ENCODE measurements at regions not wholly inside any gene's neighbourhood (a gene's known extent, or its start where the extent isn't known, plus 50 kb on each side); places are given as distances from the start of the nearest gene placed in this dataset.

- H3K9ac ChIP-seq (ENCODE audit: low read length): no peak overlapping the region
- no peaks in the 10 kb centered on the region for H3K4me1 ChIP-seq (ENCODE audit: insufficient read depth, low read length, severe bottlenecking)
- no peak overlapping the region for H3K27ac ChIP-seq (ENCODE audit: low read depth, low read length, poor library complexity, severe bottlenecking)
- no peak overlapping the region for H3K4me3 ChIP-seq (ENCODE audit: low read depth, low read length, poor library complexity, severe bottlenecking)
- H4K20me1 ChIP-seq (ENCODE audit: insufficient read depth, low read length): no peaks in the 10 kb centered on the region
- H2AFZ ChIP-seq (ENCODE audit: low read length): no peak overlapping the region
- no peaks in the 10 kb centered on the region for H3K79me2 ChIP-seq (ENCODE audit: insufficient read depth, low read length)
- H3K9me2 ChIP-seq (ENCODE audit: low read depth, low read length): no peaks in the 10 kb centered on the region
- no peaks in the 10 kb centered on the region for H3K36me3 ChIP-seq (ENCODE audit: insufficient read depth, low read length)
- TF ChIP-seq CTCF (IDR thresholded peaks at IDR 0.05; ENCODE audit: low read length): no peak
- no peaks in the 10 kb centered on the region for H3F3A ChIP-seq (ENCODE audit: insufficient read depth, low read length)
- H3K4me2 ChIP-seq (ENCODE audit: low read length): no peak overlapping the region
- no peaks in the 10 kb centered on the region for H3K9me3 ChIP-seq (ENCODE audit: low read length)
- no peaks in the 10 kb centered on the region for H3K27me3 ChIP-seq (ENCODE audit: insufficient read depth, low read length)
Observed at GRCh38 chr2:16396986-16397385, 268.6 kb downstream of the CYRIA start.

GRCh38 chr2:16396171-16396570, 269.5 kb downstream of the CYRIA start:
- H2AFZ ChIP-seq (ENCODE audit: low read length): no peak overlapping the region
- no peaks in the 10 kb centered on the region for H4K20me1 ChIP-seq (ENCODE audit: insufficient read depth, low read length)
- H3K27ac ChIP-seq (ENCODE audit: low read depth, low read length, poor library complexity, severe bottlenecking): no peak overlapping the region
- H3K9ac ChIP-seq (ENCODE audit: low read length): no peak overlapping the region
- H3K36me3 ChIP-seq (ENCODE audit: insufficient read depth, low read length): no peaks in the 10 kb centered on the region
- TF ChIP-seq CTCF (IDR thresholded peaks at IDR 0.05; ENCODE audit: low read length) (no peak), EZH2 (IDR thresholded peaks at IDR 0.05; ENCODE audit: borderline replicate concordance, low read length) (no peak)
- H3K4me2 ChIP-seq (ENCODE audit: low read length): no peak overlapping the region
- H3K4me3 ChIP-seq (ENCODE audit: low read depth, low read length, poor library complexity, severe bottlenecking): no peak overlapping the region
- H3K4me1 ChIP-seq (ENCODE audit: insufficient read depth, low read length, severe bottlenecking): no peaks in the 10 kb centered on the region
- no peaks in the 10 kb centered on the region for H3F3A ChIP-seq (ENCODE audit: insufficient read depth, low read length)
- H3K9me3 ChIP-seq (ENCODE audit: low read length): no peaks in the 10 kb centered on the region
- H3K27me3 ChIP-seq (ENCODE audit: insufficient read depth, low read length): no peaks in the 10 kb centered on the region
- H3K9me2 ChIP-seq (ENCODE audit: low read depth, low read length): no peaks in the 10 kb centered on the region
- H3K79me2 ChIP-seq (ENCODE audit: insufficient read depth, low read length): no peaks in the 10 kb centered on the region

GRCh38 chr2:16395601-16396000, 270.0 kb downstream of the CYRIA start:
- no peaks in the 10 kb centered on the region for H3K4me1 ChIP-seq (ENCODE audit: insufficient read depth, low read length, severe bottlenecking)
- no peak overlapping the region for H3K9ac ChIP-seq (ENCODE audit: low read length)
- no peak overlapping the region for H3K4me3 ChIP-seq (ENCODE audit: low read depth, low read length, poor library complexity, severe bottlenecking)
- no peaks in the 10 kb centered on the region for H3K9me2 ChIP-seq (ENCODE audit: low read depth, low read length)
- no peaks in the 10 kb centered on the region for H3K27me3 ChIP-seq (ENCODE audit: insufficient read depth, low read length)
- H3F3A ChIP-seq (ENCODE audit: insufficient read depth, low read length): no peaks in the 10 kb centered on the region
- TF ChIP-seq CTCF (IDR thresholded peaks at IDR 0.05; ENCODE audit: low read length) (no peak), EZH2 (IDR thresholded peaks at IDR 0.05; ENCODE audit: borderline replicate concordance, low read length) (no peak)
- no peaks in the 10 kb centered on the region for H3K36me3 ChIP-seq (ENCODE audit: insufficient read depth, low read length)
- no peak overlapping the region for H3K27ac ChIP-seq (ENCODE audit: low read depth, low read length, poor library complexity, severe bottlenecking)
- no peaks in the 10 kb centered on the region for H4K20me1 ChIP-seq (ENCODE audit: insufficient read depth, low read length)
- no peaks in the 10 kb centered on the region for H3K79me2 ChIP-seq (ENCODE audit: insufficient read depth, low read length)
- no peak overlapping the region for H2AFZ ChIP-seq (ENCODE audit: low read length)
- no peak overlapping the region for H3K4me2 ChIP-seq (ENCODE audit: low read length)
- no peaks in the 10 kb centered on the region for H3K9me3 ChIP-seq (ENCODE audit: low read length)
